CD14-positive monocyte (primary cell): ENCODE measurements at regions not wholly inside any gene's neighbourhood (a gene's known extent, or its start where the extent isn't known, plus 50 kb on each side); places are given as distances from the start of the nearest gene placed in this dataset.

Experiments used
- DNase-seq, 3 donors: peaks; one replicate each; pipeline ENCODE4 v3.0.0-alpha.2; 2011 to 2022
- H2AFZ ChIP-seq: 2 replicates; pipeline ENCODE4 v1.6.0; 2012; ENCODE audit warnings: mild to moderate bottlenecking, low read depth, low read length, inconsistent platforms; ENCODE audit not compliant: insufficient read depth, poor library complexity, severe bottlenecking
- H3K27ac ChIP-seq, 2 donors: 1 replicate in 1 of 2; 2 replicates in 1 of 2; pipeline ENCODE4 v1.5.1; 2012 to 2013; ENCODE audit warnings: low read length in 2 of 2, control low read depth in 1 of 2, inconsistent platforms in 1 of 2, low read depth in 1 of 2, mild to moderate bottlenecking in 1 of 2
- H3K27me3 ChIP-seq, 2 donors: one replicate each; pipeline versions ENCODE4 v1.6.0 to v1.6.1; 2011 to 2013; ENCODE audit warnings: low read length in 2 of 2; ENCODE audit not compliant: control insufficient read depth in 2 of 2, insufficient read depth in 2 of 2
- H3K36me3 ChIP-seq, 2 donors: replicated peaks in 1 of 2; 1 replicate in 1 of 2; 2 replicates in 1 of 2; pipeline versions ENCODE4 v1.5.1 to v1.6.1; 2012 to 2013; ENCODE audit warnings: low read length in 2 of 2, control low read depth in 1 of 2, inconsistent platforms in 1 of 2, mild to moderate bottlenecking in 1 of 2; ENCODE audit not compliant: insufficient read depth in 2 of 2, control insufficient read depth in 1 of 2
- H3K4me1 ChIP-seq, 2 donors: 1 replicate in 1 of 2; 2 replicates in 1 of 2; pipeline versions ENCODE4 v1.5.1 to v1.6.1; 2012 to 2013; ENCODE audit warnings: low read length in 2 of 2, control low read depth in 1 of 2, inconsistent platforms in 1 of 2, mild to moderate bottlenecking in 1 of 2, moderate library complexity in 1 of 2; ENCODE audit not compliant: insufficient read depth in 2 of 2, control insufficient read depth in 1 of 2
- H3K4me2 ChIP-seq: replicated peaks from 2 replicates; pipeline ENCODE3; 2012; ENCODE audit warnings: low read length, moderate library complexity, mild to moderate bottlenecking; ENCODE audit not compliant: poor library complexity, severe bottlenecking; ENCODE audit errors: extremely low read depth
- H3K4me3 ChIP-seq, 3 experiments: fragments of 200-600 bp in 1 of 3; sonication (generic) in 1 of 3; replicated peaks in 1 of 3; 1 replicate in 2 of 3; 2 replicates in 1 of 3; pipeline ENCODE4 v1.5.1; 2011 to 2013; ENCODE audit warnings: low read length in 3 of 3, mild to moderate bottlenecking in 3 of 3, control low read depth in 2 of 3, low read depth in 2 of 3, inconsistent platforms in 1 of 3, moderate library complexity in 1 of 3
- H3K79me2 ChIP-seq: 2 replicates; pipeline ENCODE4 v1.6.0; 2012; ENCODE audit warnings: mild to moderate bottlenecking, control low read depth, inconsistent platforms, low read length, moderate library complexity; ENCODE audit not compliant: insufficient read depth
- H3K9ac ChIP-seq: 2 replicates; pipeline ENCODE4 v1.6.0; 2017; ENCODE audit warnings: low read length, mild to moderate bottlenecking; ENCODE audit not compliant: insufficient read depth, poor library complexity, severe bottlenecking
- H3K9me3 ChIP-seq, 2 donors: replicated peaks in 1 of 2; 1 replicate in 1 of 2; 2 replicates in 1 of 2; pipeline versions ENCODE4 v1.5.1 to v1.6.1; 2012 to 2013; ENCODE audit warnings: low read length in 2 of 2, control low read depth in 1 of 2; ENCODE audit not compliant: control insufficient read depth in 1 of 2, insufficient read depth in 1 of 2
- H4K20me1 ChIP-seq: 2 replicates; pipeline ENCODE4 v1.6.0; 2012; ENCODE audit warnings: mild to moderate bottlenecking, low read length, control low read depth, moderate library complexity; ENCODE audit not compliant: insufficient read depth
- H3K27ac Mint-ChIP-seq, 7 donors: one replicate each; pipeline ENCODE4 v1.8.0; 2020; ENCODE audit warnings: mild to moderate bottlenecking in 7 of 7, mixed read lengths in 7 of 7, moderate library complexity in 6 of 7, inconsistent platforms in 2 of 7
- H3K27me3 Mint-ChIP-seq, 3 donors: one replicate each; pipeline ENCODE4 v1.8.0; 2021 to 2022; ENCODE audit warnings: low read depth in 3 of 3, mild to moderate bottlenecking in 3 of 3, mixed read lengths in 3 of 3, moderate library complexity in 3 of 3, inconsistent platforms in 1 of 3
- H3K36me3 Mint-ChIP-seq, 2 donors: one replicate each; pipeline ENCODE4 v1.8.0; 2020; ENCODE audit warnings: mixed read lengths in 2 of 2, inconsistent platforms in 1 of 2, mild to moderate bottlenecking in 1 of 2
- H3K4me1 Mint-ChIP-seq: one replicate; pipeline ENCODE4 v1.8.0; 2020; ENCODE audit warnings: mild to moderate bottlenecking, mixed read lengths
- H3K4me3 Mint-ChIP-seq, 2 donors: one replicate each; pipeline ENCODE4 v1.8.0; 2020; ENCODE audit warnings: mild to moderate bottlenecking in 2 of 2, mixed read lengths in 2 of 2, moderate library complexity in 1 of 2
- H3K9me3 Mint-ChIP-seq, 7 donors: one replicate each; pipeline ENCODE4 v1.8.0; 2020 to 2022; ENCODE audit warnings: mixed read lengths in 7 of 7, mild to moderate bottlenecking in 6 of 7, moderate library complexity in 6 of 7, inconsistent platforms in 2 of 7
- CTCF ChIP-seq: fragments of 200-600 bp; IDR thresholded peaks from one replicate; pipeline ENCODE4 v1.8.0; 2022; ENCODE audit warnings: antibody characterized with exemption, mild to moderate bottlenecking
- WGBS: methylation state at CpG from one replicate; pipeline ENCODE4 v1.1.5; 2013; ENCODE audit warnings: missing lambda C conversion rate; ENCODE audit not compliant: insufficient coverage; 5-methylcytosine and 5-hydroxymethylcytosine counted together
- intact Hi-C, 2 donors: fragments of 100-400 bp; cut with micrococcal nuclease; formaldehyde crosslinking; loops; one replicate each; pipeline versions ENCODE4 v1.15.0 to v1.15.1; 2023

- intact Hi-C loops, result no loop called here
- WGBS, result 91% methylated on average over 5 of the region's 5 CpGs
Observed at GRCh38 chr2:3962719-3963118, 259.3 kb downstream of the DCDC2C start.

GRCh38 chr2:3965211-3965610 lies 261.8 kb downstream of the DCDC2C start:
- intact Hi-C loops, result no loop called here
- no peak for TF ChIP-seq CTCF
- no peak overlapping the region for H3K27ac Mint-ChIP-seq
- H3K27me3 Mint-ChIP-seq, result peaks cover 0 to 2% (median 1%) of the 10 kb centered on the region in 3 donors
- H3K9ac ChIP-seq, result no peak overlapping the region
- H3K4me3 Mint-ChIP-seq, result no peak overlapping the region
- H2AFZ ChIP-seq, result no peak overlapping the region
- H3K9me3 ChIP-seq, result no peaks in the 10 kb centered on the region
- H3K27me3 ChIP-seq, result no peaks in the 10 kb centered on the region
- no peaks in the 10 kb centered on the region for H3K4me1 Mint-ChIP-seq
- no peaks in the 10 kb centered on the region for H3K36me3 Mint-ChIP-seq
- H3K4me1 ChIP-seq, result no peaks in the 10 kb centered on the region
- no peak overlapping the region for H3K4me2 ChIP-seq
- H3K9me3 Mint-ChIP-seq, result peaks cover 0 to 5% (median 0%) of the 10 kb centered on the region in 7 donors
- DNase-seq, result no peak
- no peak overlapping the region for H3K4me3 ChIP-seq
- no peak overlapping the region for H3K27ac ChIP-seq
- H3K79me2 ChIP-seq, result no peaks in the 10 kb centered on the region
- no peaks in the 10 kb centered on the region for H4K20me1 ChIP-seq
- H3K36me3 ChIP-seq, result no peaks in the 10 kb centered on the region
- 78% methylated on average over 8 of the region's 10 CpGs for WGBS

More at GRCh38 chr2:3962719-3963118, 259.3 kb downstream of the DCDC2C start:
- H3K9me3 ChIP-seq, result no peaks in the 10 kb centered on the region
- no peaks in the 10 kb centered on the region for H3K36me3 Mint-ChIP-seq
- no peak overlapping the region for H3K4me3 ChIP-seq
- no peak overlapping the region for H3K4me3 Mint-ChIP-seq
- no peaks in the 10 kb centered on the region for H3K36me3 ChIP-seq
- H3K4me1 ChIP-seq, result no peaks in the 10 kb centered on the region
- no peak overlapping the region for H3K27ac ChIP-seq
- no peak overlapping the region for H2AFZ ChIP-seq
- H3K4me2 ChIP-seq, result no peak overlapping the region
- no peaks in the 10 kb centered on the region for H3K4me1 Mint-ChIP-seq
- H3K27me3 ChIP-seq, result no peaks in the 10 kb centered on the region
- peaks cover 0 to 2% (median 1%) of the 10 kb centered on the region in 3 donors for H3K27me3 Mint-ChIP-seq
- TF ChIP-seq CTCF, result no peak
- H3K79me2 ChIP-seq, result no peaks in the 10 kb centered on the region
- H4K20me1 ChIP-seq, result no peaks in the 10 kb centered on the region
- H3K9ac ChIP-seq, result no peak overlapping the region
- no peak overlapping the region for H3K27ac Mint-ChIP-seq
- DNase-seq, result no peak
- H3K9me3 Mint-ChIP-seq, result peaks cover 0 to 5% (median 0%) of the 10 kb centered on the region in 7 donors
